Fibroblast of skin of left quadriceps (primary cell): ENCODE measurements at regions not wholly inside any gene's neighbourhood (a gene's known extent, or its start where the extent isn't known, plus 50 kb on each side); places are given as distances from the start of the nearest gene placed in this dataset.

Experiments
- DNase-seq, 2 experiments: peaks; one replicate each; pipeline ENCODE4 v3.0.0-alpha.2; 2013; ENCODE audit warnings: low read depth in 2 of 2

DNA sequence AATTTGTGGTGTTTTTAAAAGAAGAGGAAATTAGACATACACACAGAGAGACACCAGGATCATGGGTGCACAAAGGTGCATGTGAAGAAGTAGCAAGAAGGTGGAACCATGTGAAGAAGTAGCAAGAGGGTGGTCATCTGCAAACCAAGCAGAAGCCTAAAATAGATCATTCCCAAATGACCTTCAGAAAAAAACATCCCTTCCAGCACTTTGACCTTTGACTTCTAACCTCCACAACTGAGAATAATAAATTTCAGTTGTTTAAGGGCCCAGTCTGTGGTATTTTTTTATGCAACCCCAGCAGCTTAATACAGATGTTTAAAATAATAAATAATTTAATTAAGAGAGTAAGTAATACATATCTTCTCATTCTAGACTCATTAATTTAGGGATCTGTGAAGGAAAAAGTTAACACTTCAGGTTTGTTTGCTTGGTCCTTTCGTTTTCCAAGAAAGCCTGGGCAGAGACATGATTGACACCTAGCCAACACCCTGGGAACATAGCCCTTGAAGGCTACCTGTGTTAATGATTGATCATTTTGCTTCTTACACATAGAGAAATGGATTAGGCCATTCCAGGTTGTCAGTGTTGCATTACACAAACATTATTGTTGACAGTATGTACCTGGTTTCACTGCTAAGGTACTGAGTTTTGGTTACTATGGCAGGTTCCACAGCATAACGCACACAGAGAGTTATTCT lies 1331.2 kb upstream of the GBE1 start:
- DNase-seq = no peak

DNA sequence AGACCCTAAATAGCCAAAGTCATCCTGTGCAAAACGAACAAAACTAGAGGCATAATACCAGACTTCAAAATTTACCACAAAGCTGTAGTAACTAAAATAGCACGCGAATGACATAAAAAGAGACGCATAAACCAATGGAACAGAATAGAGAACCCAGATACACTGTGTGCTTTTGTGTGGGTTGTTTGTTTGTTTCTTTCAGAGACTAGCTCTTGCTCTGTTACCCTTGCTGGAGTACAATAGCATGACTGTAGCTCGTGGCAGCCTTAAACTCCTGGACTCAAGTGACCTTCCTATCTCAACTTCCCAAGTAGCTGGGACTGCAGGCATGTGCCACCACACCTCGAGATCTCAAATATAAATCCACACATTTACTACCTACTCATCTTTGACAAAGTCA lies 1314.6 kb upstream of the GBE1 start:
- no peak for DNase-seq

DNA sequence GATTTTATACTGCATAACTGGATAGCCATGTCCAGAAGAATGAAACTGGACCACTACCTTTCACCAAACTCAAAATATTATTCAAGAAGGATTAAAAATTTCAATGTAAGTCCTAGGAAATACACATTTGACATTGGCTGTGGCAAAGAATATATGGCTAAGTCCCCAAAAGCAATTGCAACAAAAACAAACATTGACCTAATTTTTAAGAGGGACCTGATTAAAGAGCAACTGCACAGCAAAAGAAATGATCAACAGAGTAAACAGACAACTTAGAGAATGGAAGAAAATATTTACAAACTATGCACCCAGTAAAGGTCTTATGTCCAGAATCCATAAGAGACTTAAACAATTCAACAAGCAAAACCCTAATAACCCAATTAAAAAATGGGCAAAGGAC lies 1313.0 kb upstream of the GBE1 start:
- DNase-seq = no peak

DNA sequence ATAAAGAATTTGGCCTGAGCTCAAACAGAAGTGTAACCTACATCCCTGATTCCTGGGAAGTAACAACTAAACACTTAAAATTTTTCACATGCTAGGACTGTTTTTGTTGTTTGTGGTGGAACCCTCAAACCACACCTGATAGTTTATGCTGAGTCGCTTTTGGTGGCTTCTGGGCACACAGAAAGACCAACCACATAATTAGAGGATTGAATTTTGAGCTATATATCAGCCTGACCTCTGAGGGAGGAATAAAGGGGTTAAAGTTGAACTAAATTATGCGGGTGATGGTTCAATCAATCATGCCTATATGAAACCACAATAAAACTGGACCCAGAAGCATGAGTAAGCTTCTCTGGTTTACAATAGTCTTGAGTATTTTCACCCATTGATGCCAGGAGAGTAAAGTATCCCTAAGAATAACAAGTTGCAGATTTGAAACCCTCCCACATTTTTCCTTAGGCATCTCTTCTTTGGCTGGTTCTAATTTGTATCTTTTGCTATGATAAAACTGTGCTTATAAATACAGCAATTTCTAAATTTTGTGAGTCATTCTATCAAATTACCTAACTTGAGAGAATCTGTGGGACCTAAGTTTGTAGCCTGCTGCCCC lies 1304.5 kb upstream of the GBE1 start:
- peak in 1 of 2 experiments; percentile 4 for DNase-seq

DNA sequence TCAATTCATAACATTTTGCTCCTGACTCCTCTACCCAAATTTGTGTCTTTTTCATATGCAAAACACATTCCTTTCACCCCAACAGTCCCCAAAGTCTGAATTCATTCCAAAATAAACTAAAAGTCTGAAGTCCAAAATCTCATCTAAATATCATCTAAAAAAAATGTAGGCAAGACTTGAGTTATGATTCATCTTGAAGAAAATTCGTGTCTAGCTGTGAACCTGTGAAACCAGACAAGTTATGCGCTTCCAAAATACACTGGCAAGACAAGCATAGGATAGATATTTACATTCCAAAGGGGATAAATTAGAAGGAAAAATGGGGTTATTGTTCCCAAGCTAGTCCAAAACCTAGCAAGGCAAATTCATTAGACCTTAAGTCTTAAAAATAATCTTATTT lies 1302.0 kb upstream of the GBE1 start:
- no peak for DNase-seq

DNA sequence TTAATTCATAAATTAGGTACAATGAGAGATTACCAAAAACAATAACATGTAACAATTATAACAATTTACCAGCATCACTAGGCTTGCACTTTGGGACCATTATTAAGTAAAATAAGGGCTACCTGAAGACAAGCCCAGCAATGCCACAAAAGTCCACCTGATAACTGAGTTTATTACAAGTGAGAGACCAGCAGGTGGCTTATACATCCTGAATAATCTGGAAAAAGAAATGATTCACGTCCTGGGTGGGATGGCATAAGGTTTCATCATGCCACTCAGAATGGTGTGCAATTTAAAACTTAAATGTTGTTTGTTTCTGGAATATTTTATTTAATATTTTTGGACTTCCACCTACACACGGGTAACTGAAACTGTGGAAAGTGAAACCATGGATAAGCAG lies 1287.1 kb upstream of the GBE1 start:
- DNase-seq = no peak

DNA sequence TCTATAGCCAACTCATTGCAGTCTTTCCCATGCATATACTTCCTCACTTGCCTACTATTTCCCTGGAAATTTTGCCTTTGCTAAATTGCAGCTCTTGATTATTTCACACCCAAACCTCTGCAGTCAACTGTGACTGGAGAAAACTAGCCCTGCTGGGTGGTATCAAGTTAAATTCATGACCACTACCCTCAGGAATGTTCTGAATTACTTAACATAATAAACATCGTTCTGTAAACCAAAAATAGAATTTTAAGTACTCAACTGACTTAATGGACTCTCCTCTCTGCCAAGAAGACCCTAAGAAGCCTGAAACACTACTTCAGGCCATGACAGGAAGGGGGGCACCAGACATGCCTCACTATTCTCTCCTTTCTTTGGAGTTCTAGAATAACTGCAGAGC lies 1278.0 kb upstream of the GBE1 start:
- DNase-seq = peak; percentile 4 to 11

DNA sequence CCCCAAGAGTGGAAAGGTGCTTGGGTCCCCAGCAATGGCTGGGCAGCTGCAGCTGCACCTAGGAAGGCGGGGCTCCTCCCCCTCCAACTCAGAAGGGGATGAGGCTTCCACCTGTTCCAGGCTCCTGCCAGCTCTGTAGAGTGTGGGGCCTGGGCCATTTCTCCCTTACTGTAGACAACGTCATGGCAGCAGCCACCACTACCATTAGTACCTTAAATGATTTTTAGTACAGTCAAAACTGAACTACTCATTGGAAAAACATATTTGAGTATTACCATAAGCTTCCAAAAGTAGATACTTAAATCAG lies 1274.2 kb upstream of the GBE1 start:
- DNase-seq = no peak

DNA sequence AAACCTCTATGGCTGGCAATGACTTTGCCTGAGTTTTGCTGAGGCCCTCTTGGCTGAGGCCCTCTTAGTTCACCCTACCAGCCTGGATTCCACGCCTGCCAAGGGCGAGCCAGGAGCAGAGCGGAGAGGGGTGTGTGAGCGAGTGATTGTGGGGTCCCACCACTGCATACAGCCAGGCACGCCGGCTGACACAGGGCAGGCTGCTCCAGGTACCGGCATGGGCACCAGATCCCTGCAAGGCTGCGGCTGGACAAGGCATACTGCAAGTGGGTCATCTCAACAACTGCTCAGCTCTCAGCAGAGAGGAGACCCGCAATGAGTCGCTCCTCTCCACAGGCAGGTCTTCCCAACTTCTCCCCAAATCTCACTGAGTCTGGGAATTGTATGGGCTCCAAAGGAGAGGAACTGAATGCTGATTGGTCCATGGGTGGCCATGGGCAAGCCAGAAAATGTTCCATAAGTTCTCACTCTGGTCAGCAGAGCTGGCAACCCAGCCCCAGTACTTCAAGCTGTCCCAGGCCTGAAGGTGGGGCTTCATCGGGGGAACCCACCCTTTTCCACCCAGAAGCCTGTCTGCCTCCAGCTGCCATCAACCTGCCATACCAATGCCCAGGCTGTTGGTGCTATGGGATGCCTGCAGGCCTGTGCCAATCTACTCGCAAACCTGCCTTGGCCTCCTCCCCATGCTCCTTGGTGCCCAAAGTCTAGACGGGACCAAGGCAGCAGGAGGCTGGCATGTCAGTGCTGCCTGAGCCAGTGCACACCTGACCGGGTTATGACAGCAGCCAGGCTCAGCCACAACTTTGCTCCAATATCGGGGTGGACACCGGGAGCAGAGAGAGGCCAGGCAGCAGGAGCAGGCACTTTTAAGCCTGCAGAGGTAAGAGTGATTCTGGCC lies 1273.6 kb upstream of the GBE1 start:
- DNase-seq = no peak

DNA sequence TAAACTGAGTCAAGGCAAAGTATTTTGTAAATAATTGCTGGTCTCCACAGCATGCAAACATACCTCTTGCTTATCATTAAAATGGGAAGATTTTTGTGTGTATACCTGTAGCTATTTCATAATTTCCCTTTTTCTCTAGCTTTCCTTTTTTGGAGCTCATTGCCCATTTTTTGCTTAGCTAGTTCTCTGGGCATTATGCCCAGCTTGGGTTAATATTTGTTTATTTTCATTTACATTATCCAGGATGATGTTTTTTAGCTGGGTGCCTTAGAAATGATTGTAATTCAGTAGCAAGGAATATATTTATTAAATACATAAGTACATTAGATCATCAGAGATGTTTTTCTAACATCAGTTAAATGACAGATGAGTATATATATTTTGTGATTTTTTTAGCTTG lies 1271.7 kb upstream of the GBE1 start:
- no peak for DNase-seq

DNA sequence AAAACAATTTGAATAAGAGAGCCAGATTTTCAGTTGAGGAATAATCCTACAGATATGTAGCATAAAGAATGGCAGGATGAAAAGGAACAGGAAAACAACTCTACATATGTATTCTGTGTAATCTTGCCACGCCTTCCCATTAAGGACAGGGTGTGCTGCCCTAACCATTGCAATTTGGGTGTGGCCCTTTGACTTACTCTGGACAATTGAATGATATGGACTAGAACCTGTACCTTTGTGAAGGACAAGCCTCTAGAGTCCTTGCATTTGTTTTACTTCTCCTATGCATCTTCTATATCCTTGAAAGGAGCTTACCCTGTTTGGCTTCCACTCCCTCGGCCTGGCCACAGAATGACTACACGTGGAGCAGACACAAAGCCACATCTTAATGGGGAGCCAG lies 1261.6 kb upstream of the GBE1 start:
- DNase-seq = no peak

DNA sequence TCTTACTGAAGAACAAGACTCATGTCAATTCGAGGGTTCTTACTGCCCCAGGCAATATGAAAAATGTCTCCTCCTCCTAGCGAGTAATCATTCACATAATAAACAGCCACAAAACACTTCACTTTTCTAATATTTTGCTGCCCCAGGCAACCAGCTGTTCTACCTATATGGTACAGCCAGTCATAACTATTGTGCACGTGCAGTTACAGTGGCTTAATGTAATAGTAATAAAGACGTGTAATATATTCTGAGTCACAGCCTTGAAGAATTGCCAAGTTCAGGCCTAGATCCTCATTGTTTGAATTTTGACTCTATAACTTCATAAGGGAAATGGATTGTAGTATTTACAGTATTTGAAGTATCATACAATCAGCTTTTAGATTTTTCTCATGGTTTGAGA lies 1250.0 kb upstream of the GBE1 start:
- no peak for DNase-seq

DNA sequence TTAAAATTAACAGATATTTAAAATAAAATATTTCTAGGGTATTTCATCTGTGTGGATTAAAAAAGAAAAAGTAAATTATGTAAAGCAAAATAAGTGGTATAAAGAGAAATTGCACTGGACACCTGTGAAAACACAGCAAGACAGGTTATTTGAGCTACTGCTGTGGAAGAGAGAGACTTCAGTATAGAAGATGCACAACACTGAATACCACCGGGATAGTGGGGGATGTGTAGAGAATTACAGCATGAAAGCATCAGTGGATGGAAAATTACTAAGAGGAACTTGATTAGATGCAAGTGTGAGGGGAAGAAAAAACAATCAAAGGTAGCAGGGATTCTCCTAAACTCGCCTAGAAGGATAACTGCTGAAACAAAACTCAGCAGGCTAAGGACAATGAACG lies 1242.5 kb upstream of the GBE1 start:
- no peak for DNase-seq

DNA sequence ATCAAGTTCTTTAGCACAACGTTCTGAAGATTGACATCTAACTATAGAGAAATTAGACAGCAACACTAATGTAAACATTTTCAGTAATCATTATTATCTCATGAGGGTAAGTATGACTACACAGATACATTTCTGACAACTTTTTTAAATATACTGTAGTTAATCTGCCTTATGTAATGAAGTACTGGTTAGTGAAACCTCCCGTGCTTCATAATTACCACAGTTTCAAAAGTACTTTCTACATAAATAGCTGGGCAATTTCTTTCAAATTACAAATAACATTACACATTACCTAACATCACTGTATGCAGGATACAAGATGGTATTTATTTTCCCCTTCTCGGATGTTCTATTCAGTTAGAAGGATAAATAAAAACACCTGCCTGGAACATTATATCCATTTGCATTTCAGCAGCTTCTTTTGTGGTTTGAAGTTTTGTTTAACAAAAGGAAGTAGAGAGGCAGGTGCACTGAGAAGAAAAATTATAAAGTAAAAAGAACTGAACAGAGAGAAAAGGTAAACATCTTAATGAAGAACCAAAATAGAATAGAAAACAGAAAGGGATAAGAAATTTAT lies 1241.5 kb upstream of the GBE1 start:
- DNase-seq = no peak

DNA sequence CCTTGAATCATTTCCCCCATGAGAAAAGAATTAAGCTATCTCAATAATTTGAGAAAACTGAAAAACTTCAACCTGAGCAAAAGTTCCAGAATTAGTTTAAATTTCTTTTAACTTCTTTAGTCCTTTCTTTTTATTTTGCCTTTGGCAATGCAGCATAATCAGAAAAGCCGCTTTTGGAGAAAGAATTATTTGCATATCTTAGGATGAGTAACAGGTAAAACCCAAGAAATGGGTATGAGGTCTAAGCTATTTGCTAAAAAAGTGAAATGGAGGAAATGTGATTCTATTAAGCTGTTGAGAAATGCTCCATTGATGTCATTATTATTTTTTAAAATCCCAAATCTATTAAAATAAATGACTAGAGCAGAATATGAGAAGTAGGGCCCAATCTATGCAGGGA lies 1238.3 kb upstream of the GBE1 start:
- DNase-seq = no peak

DNA sequence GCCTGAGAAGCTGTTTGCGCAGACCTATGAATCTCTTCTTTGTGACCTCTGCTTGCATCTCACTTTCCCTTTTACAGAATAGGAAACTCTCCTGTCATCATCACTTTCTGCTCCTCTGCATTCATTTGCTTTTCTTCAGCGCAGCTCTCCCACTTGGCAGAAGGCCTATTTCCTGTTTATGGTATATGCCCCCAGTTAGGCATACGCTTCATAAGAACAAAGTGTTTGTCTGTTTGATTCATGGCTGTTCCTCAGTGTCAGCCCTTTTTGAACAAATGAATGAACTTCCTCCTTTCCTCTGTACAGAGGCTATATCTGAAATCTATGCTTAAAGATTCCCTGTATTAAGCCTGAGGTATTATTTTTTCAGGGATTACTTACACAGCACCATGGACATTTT lies 1216.9 kb upstream of the GBE1 start:
- no peak for DNase-seq

DNA sequence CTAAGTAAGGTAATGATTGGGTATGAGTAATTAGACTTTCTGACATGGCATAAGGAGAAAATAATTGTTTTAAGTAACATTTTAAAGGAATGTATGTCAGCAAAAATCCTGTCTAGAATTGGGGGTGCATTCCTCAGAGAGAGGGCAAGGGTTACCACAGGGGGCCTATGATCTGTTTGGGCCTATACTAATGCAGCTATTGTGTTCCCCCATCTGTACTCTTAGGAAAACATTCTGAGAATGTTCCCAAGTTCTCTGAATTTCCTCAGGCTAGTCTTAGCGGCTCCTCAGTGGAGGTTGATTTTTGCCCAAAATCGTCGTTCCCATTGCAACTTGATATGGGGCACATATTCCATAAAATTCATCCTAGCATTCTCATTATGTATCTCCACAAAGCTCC lies 1216.4 kb upstream of the GBE1 start:
- no peak for DNase-seq

DNA sequence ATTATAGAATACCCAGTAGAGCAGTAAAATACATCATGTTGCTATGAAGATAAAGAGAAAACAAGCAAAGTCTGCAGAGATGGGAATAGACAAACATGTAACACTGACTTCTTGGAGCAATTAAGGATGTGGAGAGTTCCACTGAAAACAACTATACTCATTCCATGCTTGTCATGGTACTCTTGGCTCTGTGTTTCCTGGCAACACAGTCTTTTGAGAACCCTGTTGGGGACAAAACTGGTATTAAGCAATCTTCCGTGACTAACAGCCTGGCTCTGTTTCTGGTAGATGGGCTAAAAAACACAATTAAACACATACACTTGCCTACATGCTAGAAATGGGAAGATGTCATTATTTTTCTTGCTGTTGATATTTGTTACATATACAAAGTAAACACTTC lies 1212.3 kb upstream of the GBE1 start:
- DNase-seq = no peak

DNA sequence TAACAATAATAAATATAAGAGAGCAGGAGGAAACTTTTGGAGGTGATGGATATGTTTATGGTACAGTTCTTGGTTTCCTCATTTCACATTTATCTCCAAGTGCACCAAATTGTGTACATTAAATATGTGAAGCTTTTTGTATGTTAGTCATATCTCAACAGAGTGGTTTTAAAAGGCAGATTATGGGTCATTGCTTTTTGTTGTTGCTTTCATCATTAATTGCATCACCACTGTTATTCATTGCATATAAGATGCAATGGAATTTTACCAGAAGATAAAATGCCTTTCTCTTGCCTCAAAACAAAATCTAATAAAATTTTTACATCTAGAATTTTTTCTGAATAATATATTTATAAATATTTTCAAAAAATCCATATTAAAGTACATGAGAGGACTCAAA lies 1198.9 kb upstream of the GBE1 start:
- DNase-seq = no peak

DNA sequence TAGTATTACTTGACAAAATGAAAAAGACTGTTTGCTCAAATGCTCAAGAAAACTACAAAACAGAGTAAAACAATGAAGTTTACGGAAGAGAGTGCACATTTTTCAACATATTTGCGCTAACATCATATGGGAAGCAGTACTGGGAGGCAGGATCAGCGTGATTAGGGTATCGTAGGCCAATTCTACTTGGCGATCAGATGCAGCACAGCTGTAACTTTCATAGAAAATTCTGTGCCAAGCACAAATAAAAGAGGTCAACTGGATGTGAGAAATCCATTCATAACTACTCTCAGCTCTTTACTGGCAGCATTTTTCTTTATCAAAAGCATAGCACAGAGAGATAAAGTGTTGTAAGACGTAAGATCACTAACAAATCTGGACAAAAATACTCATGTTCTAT lies 1196.3 kb upstream of the GBE1 start:
- no peak for DNase-seq

DNA sequence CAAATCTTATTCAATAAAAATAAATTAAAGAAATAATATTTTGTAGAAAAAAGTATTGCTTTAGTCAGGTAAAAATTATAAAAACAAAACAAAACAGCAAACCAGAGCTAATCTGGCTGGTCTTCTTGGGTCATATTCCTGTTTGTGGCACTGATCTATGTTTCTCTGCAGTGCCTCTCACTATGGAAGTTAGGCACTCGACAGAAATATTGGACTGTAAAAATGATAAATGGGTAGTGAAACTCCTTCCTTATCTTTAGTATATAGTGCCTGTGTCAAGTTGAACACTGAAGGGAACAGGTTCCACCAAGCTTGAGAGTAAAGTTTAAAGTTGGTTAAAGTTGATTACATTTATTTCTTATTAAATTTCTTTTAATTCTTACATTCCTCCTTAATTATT lies 1195.6 kb upstream of the GBE1 start:
- no peak for DNase-seq

DNA sequence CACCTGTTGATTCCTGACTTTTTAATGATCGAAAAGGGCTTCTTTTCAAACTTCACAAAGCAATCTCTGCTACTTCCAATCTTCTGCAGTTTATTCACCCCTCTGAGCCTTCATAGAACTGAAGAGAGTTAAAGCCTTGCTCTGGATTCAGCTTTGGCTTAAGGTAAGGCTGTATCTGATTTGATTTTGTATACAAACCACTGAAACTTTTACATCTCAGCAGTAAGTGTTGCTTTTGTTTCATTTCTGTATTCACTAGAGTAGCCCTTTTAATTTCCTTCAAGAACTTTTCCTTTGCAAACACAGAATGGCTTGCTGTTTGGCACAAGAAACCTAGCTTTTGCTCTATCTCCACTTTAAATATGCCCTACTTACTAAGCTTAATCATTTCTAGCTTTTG lies 1193.0 kb upstream of the GBE1 start:
- DNase-seq = no peak

DNA sequence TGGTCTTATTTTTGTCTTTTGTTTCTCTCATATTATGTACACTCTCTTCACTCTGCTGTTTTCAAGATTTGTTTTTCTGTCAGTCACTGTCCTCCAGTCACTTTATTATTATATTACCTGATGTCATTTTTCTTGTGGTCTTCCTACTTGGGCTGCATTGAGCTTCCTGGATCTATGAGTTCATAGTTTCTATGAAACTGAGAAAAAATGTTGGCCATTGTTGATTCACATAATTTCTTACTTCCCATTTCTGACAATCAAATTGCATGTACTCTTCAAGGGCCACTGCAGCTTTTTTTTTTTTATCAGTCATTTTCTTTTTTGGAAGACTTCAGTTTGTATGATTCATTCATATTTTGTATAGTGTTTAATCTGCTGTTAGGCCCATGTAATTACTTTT lies 1180.6 kb upstream of the GBE1 start:
- no peak for DNase-seq
